OCI-LY1 (cell line): ENCODE measurements at regions not wholly inside any gene's neighbourhood (a gene's known extent, or its start where the extent isn't known, plus 50 kb on each side); places are given as distances from the start of the nearest gene placed in this dataset.

Source experiments
- CTCF ChIP-seq: fragments of 200-600 bp; sonication (generic), shearing (Covaris generic); IDR thresholded peaks from 2 replicates; pipeline ENCODE4 v1.5.1; 2017; ENCODE audit warnings: mild to moderate bottlenecking, antibody characterized with exemption, low read length, moderate library complexity, mixed read lengths
- EZH2 ChIP-seq: fragments of 200-600 bp; sonication (generic), shearing (Covaris generic); IDR thresholded peaks from 2 replicates; pipeline ENCODE4 v1.8.0; 2017; ENCODE audit warnings: borderline replicate concordance, mixed run types, mild to moderate bottlenecking, antibody characterized with exemption, low read length, moderate library complexity, mixed read lengths

GRCh38 chr13:87837946-87838345, 166.8 kb downstream of the SLITRK5 start:
- TF ChIP-seq CTCF (no peak), EZH2 (no peak)
